ENCODE measurements at regions not wholly inside any gene's neighbourhood (a gene's known extent, or its start where the extent isn't known, plus 50 kb on each side); places are given as distances from the start of the nearest gene placed in this dataset.

DNA sequence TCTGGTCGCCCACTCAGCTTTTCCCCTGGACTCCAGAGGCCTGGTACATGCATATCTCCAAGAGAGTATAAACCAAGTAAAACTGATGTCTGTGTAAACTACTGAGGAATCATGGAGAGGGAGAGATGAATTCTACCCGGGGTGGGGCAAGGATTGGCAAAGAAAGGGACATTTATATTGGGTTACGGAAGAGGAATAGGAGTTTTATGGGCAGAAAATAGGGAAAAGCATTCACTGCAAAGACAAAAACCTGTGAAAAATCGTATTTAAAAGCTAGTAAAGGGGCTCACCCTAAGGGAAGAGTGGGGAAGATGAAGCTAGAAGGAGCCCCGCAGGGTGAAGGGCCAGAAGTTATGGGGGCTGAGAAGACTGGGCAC lies 248.0 kb upstream of the KLF4 start:
- Histone ChIP-seq H3K9me1 (ENCODE audit: control insufficient read depth, extremely low read depth, insufficient read depth, low read length) (peaks cover 2% of the 10 kb centered on the region), H3K4me1 (ENCODE audit: control insufficient read depth, extremely low read depth, insufficient read depth, low read length) (peaks cover 57% of the 10 kb centered on the region), H2AFZ (ENCODE audit: control insufficient read depth, low read length) (peak overlapping the region; percentile 52), H3K27ac (ENCODE audit: control insufficient read depth, insufficient read depth, low read length) (peak overlapping the region; percentile 98), H3K4me3 (ENCODE audit: control insufficient read depth in 2 of 3, extremely low read depth in 1 of 3, insufficient read depth in 2 of 3, low read depth in 1 of 3, low read length in 3 of 3) (peak overlapping the region in 2 of 3 experiments; percentile 42 to 53), H3K36me3 (ENCODE audit: control insufficient read depth in 2 of 2, extremely low read depth in 1 of 2, insufficient read depth in 2 of 2, low read length in 2 of 2) (no peaks in the 10 kb centered on the region), H3K27me3 (ENCODE audit: control insufficient read depth, extremely low read depth, insufficient read depth, low read length) (no peaks in the 10 kb centered on the region), H4K20me1 (ENCODE audit: control insufficient read depth, extremely low read depth, insufficient read depth, low read length) (no peaks in the 10 kb centered on the region), H3K9ac (ENCODE audit: control insufficient read depth, extremely low read depth, insufficient read depth, low read length) (peak overlapping the region; percentile 79), H3K79me2 (ENCODE audit: control insufficient read depth, insufficient read depth, low read length) (no peaks in the 10 kb centered on the region), H3K4me2 (ENCODE audit: control insufficient read depth, extremely low read depth, insufficient read depth, low read depth, low read length) (peak overlapping the region; percentile 75), H3K9me3 (ENCODE audit: control insufficient read depth, low read depth, low read length) (no peaks in the 10 kb centered on the region)
- FAIRE-seq (no peak), DNase-seq (ENCODE audit: low read depth, low spot score) (no peak)
- dilution Hi-C loops (cut with MboI; ENCODE audit: extremely low pct_ligation_motif_present, low sequenced_read_pairs) = no loop called here
- TF ChIP-seq, protein P1, sequence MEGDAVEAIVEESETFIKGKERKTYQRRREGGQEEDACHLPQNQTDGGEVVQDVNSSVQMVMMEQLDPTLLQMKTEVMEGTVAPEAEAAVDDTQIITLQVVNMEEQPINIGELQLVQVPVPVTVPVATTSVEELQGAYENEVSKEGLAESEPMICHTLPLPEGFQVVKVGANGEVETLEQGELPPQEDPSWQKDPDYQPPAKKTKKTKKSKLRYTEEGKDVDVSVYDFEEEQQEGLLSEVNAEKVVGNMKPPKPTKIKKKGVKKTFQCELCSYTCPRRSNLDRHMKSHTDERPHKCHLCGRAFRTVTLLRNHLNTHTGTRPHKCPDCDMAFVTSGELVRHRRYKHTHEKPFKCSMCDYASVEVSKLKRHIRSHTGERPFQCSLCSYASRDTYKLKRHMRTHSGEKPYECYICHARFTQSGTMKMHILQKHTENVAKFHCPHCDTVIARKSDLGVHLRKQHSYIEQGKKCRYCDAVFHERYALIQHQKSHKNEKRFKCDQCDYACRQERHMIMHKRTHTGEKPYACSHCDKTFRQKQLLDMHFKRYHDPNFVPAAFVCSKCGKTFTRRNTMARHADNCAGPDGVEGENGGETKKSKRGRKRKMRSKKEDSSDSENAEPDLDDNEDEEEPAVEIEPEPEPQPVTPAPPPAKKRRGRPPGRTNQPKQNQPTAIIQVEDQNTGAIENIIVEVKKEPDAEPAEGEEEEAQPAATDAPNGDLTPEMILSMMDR (optimal IDR thresholded peaks at IDR 0.05 in 1 of 3, IDR thresholded peaks at IDR 0.05 in 1 of 3, conservative IDR thresholded peaks at IDR 0.05 in 1 of 3; ENCODE audit: extremely low read depth in 1 of 3, insufficient read depth in 2 of 3, low read length in 3 of 3) = no peak
- no peak for TF ChIP-seq EZH2 (IDR thresholded peaks at IDR 0.05; ENCODE audit: low read length)

DNA sequence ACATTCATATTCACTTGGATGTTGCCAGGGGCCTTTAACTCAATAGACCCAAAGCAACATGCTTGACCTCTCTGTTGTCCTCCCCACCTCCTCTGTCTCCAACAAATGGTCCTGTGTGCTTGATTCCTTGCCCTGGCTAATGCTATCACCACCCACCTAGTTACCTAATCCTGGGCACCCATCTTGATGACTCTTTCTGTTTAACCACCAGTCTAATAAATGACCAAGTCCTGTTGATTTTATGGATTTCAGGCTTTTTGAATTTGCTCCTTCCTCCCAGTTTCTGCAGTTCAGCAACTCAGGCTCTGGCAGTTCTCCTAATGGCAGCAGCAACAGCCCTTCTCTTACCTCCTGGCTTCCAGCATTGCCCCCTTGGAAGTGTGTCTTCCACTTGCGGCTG lies 246.3 kb upstream of the KLF4 start:
- H2AFZ ChIP-seq (ENCODE audit: control insufficient read depth, low read length) = no peak overlapping the region
- H3K4me3 ChIP-seq (ENCODE audit: control insufficient read depth in 2 of 3, extremely low read depth in 1 of 3, insufficient read depth in 2 of 3, low read depth in 1 of 3, low read length in 3 of 3) = no peak overlapping the region
- dilution Hi-C loops (cut with MboI; ENCODE audit: extremely low pct_ligation_motif_present, low sequenced_read_pairs) = no loop called here
- DNase-seq (ENCODE audit: low read depth, low spot score) (no peak), FAIRE-seq (no peak)
- no peak overlapping the region for H3K4me2 ChIP-seq (ENCODE audit: control insufficient read depth, extremely low read depth, insufficient read depth, low read depth, low read length)
- no peaks in the 10 kb centered on the region for H3K27me3 ChIP-seq (ENCODE audit: control insufficient read depth, extremely low read depth, insufficient read depth, low read length)
- H4K20me1 ChIP-seq (ENCODE audit: control insufficient read depth, extremely low read depth, insufficient read depth, low read length) = no peaks in the 10 kb centered on the region
- no peak overlapping the region for H3K9ac ChIP-seq (ENCODE audit: control insufficient read depth, extremely low read depth, insufficient read depth, low read length)
- H3K79me2 ChIP-seq (ENCODE audit: control insufficient read depth, insufficient read depth, low read length) = no peaks in the 10 kb centered on the region
- no peaks in the 10 kb centered on the region for H3K36me3 ChIP-seq (ENCODE audit: control insufficient read depth in 2 of 2, extremely low read depth in 1 of 2, insufficient read depth in 2 of 2, low read length in 2 of 2)
- TF ChIP-seq EZH2 (IDR thresholded peaks at IDR 0.05; ENCODE audit: low read length) = no peak
- TF ChIP-seq, protein P1 (optimal IDR thresholded peaks at IDR 0.05 in 1 of 3, IDR thresholded peaks at IDR 0.05 in 1 of 3, conservative IDR thresholded peaks at IDR 0.05 in 1 of 3; ENCODE audit: extremely low read depth in 1 of 3, insufficient read depth in 2 of 3, low read length in 3 of 3) = no peak
- H3K4me1 ChIP-seq (ENCODE audit: control insufficient read depth, extremely low read depth, insufficient read depth, low read length) = peaks cover 55% of the 10 kb centered on the region
- H3K9me3 ChIP-seq (ENCODE audit: control insufficient read depth, low read depth, low read length) = no peaks in the 10 kb centered on the region
- peaks cover 2% of the 10 kb centered on the region for H3K9me1 ChIP-seq (ENCODE audit: control insufficient read depth, extremely low read depth, insufficient read depth, low read length)
- no peak overlapping the region for H3K27ac ChIP-seq (ENCODE audit: control insufficient read depth, insufficient read depth, low read length)

Measured in keratinocyte (primary cell).